Type B pancreatic cell (in vitro differentiated cells): ENCODE measurements at regions not wholly inside any gene's neighbourhood (a gene's known extent, or its start where the extent isn't known, plus 50 kb on each side); places are given as distances from the start of the nearest gene placed in this dataset.

Source experiments
- DNase-seq: peaks from one replicate; pipeline ENCODE4 v3.0.0; 2021; ENCODE audit warnings: mixed read lengths; ENCODE audit not compliant: unreplicated experiment; ENCODE audit errors: extremely low spot score
- H3K27ac Mint-ChIP-seq: 2 replicates; pipeline ENCODE4 v1.8.0; 2021; ENCODE audit warnings: mild to moderate bottlenecking, mixed read lengths
- H3K27me3 Mint-ChIP-seq: 2 replicates; pipeline ENCODE4 v1.8.0; 2021; ENCODE audit warnings: mixed read lengths
- H3K36me3 Mint-ChIP-seq: 2 replicates; pipeline ENCODE4 v1.8.0; 2021; ENCODE audit warnings: mixed read lengths
- H3K4me1 Mint-ChIP-seq: one replicate; pipeline ENCODE4 v1.8.0; 2021; ENCODE audit warnings: mixed read lengths; ENCODE audit not compliant: unreplicated experiment
- H3K4me3 Mint-ChIP-seq: 2 replicates; pipeline ENCODE4 v1.8.0; 2021; ENCODE audit warnings: mild to moderate bottlenecking, mixed read lengths
- H3K9me3 Mint-ChIP-seq: 2 replicates; pipeline ENCODE4 v1.8.0; 2021; ENCODE audit warnings: mixed read lengths
- TF ChIP-seq, protein P1 (sequence below): fragments of 200-600 bp; sonication (generic); conservative IDR thresholded peaks from 2 replicates; pipeline ENCODE4 v1.5.0; 2021; ENCODE audit warnings: antibody characterized with exemption, mild to moderate bottlenecking

DNA sequence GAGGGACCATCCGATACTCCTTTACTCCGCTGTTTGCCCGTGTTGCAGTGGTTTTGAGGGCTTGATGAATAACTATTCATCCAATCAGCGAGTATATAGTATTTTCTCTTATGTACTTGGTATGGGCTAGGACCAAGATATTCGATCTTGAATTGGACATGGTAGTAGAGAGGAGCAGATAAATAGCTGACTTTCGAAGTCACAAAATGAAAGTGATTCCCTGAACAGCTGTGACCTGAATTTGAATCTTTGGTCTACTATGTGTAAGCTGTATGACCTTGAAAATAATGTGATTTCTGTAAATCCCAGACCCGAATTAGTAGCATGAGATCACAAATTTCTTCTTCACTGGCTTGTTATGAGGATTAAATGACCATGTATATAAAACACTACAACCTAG, 134.4 kb downstream of the TUSC1 start:
- Mint-ChIP-seq H3K27me3 (no peaks in the 10 kb centered on the region), H3K4me3 (no peak overlapping the region), H3K4me1 (no peaks in the 10 kb centered on the region), H3K9me3 (no peaks in the 10 kb centered on the region), H3K27ac (no peak overlapping the region), H3K36me3 (no peaks in the 10 kb centered on the region)
- TF ChIP-seq, protein P1, sequence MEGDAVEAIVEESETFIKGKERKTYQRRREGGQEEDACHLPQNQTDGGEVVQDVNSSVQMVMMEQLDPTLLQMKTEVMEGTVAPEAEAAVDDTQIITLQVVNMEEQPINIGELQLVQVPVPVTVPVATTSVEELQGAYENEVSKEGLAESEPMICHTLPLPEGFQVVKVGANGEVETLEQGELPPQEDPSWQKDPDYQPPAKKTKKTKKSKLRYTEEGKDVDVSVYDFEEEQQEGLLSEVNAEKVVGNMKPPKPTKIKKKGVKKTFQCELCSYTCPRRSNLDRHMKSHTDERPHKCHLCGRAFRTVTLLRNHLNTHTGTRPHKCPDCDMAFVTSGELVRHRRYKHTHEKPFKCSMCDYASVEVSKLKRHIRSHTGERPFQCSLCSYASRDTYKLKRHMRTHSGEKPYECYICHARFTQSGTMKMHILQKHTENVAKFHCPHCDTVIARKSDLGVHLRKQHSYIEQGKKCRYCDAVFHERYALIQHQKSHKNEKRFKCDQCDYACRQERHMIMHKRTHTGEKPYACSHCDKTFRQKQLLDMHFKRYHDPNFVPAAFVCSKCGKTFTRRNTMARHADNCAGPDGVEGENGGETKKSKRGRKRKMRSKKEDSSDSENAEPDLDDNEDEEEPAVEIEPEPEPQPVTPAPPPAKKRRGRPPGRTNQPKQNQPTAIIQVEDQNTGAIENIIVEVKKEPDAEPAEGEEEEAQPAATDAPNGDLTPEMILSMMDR: no peak
- no peak for DNase-seq

DNA sequence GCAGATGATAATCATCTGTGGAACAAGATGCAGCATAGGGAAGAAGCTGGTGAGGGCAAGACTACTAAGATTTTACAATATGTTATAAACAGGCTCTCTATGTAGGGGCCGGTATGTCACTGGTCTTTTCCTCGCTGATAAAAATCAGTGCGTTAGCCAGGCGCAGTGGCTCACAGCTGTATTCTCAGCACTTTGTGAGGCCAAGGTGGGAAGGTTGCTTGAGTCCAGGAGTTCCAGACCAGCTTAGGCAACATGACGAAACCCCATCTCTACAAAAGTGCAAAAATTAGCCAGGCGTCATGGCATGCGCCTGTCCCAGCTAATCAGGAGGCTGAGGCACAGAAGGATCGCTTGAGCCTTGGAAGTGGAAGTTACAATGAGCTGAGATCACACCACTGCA, 135.9 kb downstream of the TUSC1 start:
- TF ChIP-seq, protein P1: no peak
- Mint-ChIP-seq H3K4me1 (no peaks in the 10 kb centered on the region), H3K9me3 (no peaks in the 10 kb centered on the region), H3K36me3 (no peaks in the 10 kb centered on the region), H3K4me3 (no peak overlapping the region), H3K27me3 (no peaks in the 10 kb centered on the region), H3K27ac (no peak overlapping the region)
- DNase-seq: no peak

DNA sequence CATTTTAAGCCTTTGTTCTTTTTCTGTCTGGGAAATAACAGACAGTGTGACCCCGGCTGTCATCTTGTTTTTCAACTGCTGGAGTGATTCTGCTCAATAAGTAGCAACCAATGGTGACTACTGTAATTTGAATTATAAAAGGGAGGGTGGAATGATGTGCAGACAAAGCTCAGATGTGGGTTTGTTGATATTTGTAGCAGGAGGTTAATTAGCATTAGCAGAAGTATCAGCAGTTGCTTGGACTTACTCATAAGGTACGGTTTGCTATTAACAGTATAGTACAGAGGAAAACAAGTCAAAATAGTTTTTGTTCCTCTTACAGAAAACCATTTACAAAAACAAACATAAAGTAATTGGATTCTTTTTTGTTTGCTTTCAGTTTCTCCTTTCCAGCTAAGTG, 140.4 kb downstream of the TUSC1 start:
- no peak overlapping the region for H3K4me3 Mint-ChIP-seq
- TF ChIP-seq, protein P1: no peak
- no peaks in the 10 kb centered on the region for H3K36me3 Mint-ChIP-seq
- H3K9me3 Mint-ChIP-seq: no peaks in the 10 kb centered on the region
- DNase-seq: no peak
- H3K4me1 Mint-ChIP-seq: peaks cover 8% of the 10 kb centered on the region
- H3K27ac Mint-ChIP-seq: no peak overlapping the region
- no peaks in the 10 kb centered on the region for H3K27me3 Mint-ChIP-seq

DNA sequence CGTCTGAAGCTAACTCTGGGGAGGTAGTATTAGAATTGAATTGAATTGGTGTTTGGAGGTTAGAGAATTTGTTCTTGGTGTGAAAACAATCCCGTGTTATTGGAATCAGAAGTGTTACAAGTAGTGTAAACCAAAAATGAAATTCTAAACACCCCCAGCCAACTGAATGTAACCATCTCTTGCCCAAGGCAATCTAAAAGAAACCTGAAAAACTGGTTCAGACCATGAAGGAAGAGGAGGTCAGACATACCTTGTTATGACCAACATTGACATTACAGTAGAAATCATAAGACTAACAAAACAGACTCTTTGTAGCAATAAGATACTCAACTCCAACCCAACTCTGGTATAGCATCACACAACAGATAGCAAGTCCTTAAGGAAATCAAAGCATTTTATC, 159.0 kb downstream of the TUSC1 start:
- H3K27me3 Mint-ChIP-seq: no peaks in the 10 kb centered on the region
- H3K36me3 Mint-ChIP-seq: no peaks in the 10 kb centered on the region
- H3K4me1 Mint-ChIP-seq: no peaks in the 10 kb centered on the region
- no peak overlapping the region for H3K27ac Mint-ChIP-seq
- DNase-seq: no peak
- H3K9me3 Mint-ChIP-seq: no peaks in the 10 kb centered on the region
- TF ChIP-seq, protein P1: no peak
- peak overlapping the region; percentile 0 for H3K4me3 Mint-ChIP-seq

DNA sequence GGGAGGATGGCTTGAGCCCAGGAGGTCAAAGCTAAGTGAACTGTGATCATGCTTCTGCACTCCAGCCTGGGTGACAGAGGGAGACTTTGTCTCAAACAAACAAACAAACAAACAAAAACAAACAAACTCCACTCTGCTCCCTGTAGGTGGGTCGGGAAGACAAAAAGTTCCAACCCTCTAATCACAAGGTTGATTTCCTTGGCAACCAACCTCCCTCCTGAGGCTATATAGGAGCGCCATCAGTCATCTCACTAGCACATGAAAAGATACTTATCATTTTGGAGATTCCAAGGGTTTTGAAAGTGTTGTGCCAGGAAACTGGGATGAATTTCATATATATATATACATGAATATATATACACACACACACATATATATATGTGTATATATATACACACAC, 160.5 kb downstream of the TUSC1 start:
- TF ChIP-seq, protein P1: no peak
- Mint-ChIP-seq H3K27me3 (no peaks in the 10 kb centered on the region), H3K4me3 (no peak overlapping the region)

DNA sequence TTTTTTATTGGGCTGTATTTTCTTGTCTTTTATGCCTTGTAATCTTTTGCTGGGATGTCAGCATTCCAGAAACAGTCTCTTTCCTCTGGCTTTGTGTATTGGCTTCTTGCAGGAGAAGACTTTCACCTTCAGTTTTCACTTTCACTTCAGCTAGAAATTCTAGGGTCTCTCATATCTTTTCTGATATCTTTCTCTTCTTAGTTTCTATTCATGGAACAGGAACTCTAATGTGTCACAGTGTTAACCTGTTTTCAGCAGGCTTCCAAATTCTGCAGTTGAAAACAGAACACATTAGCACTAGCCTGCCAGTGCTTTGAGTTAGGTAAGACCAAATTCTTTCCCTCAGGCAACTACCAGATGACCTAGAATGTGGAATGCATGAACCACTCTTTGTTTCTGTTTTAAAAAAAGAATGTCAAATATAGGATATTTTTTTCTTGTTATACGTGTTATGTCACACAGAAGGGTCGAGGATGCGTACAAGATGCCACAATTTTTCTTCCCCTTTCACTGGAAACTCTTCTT, 164.7 kb downstream of the TUSC1 start:
- Mint-ChIP-seq H3K4me3 (no peak overlapping the region), H3K36me3 (no peaks in the 10 kb centered on the region), H3K4me1 (no peaks in the 10 kb centered on the region), H3K27me3 (no peaks in the 10 kb centered on the region), H3K27ac (no peak overlapping the region), H3K9me3 (no peaks in the 10 kb centered on the region)
- DNase-seq: no peak
- TF ChIP-seq, protein P1: no peak

More for the DNA sequence above, 160.5 kb downstream of the TUSC1 start:
- DNase-seq: no peak
- Mint-ChIP-seq H3K36me3 (no peaks in the 10 kb centered on the region), H3K9me3 (no peaks in the 10 kb centered on the region), H3K27ac (no peak overlapping the region), H3K4me1 (no peaks in the 10 kb centered on the region)
